Prostate gland (tissue), 2 donors: ENCODE measurements at regions not wholly inside any gene's neighbourhood (a gene's known extent, or its start where the extent isn't known, plus 50 kb on each side); places are given as distances from the start of the nearest gene placed in this dataset.

Experiments
- POLR2AphosphoS5 ChIP-seq: sonication (generic); formaldehyde crosslinking; IDR thresholded peaks from one replicate; pipeline ENCODE4 v1.6.1; 2017; ENCODE audit warnings: antibody characterized with exemption
- TF ChIP-seq, protein P1 (sequence below), 4 experiments: fragments of 200-600 bp in 2 of 4; fragments of 450-650 bp in 2 of 4; sonication (generic) in 2 of 4; IDR thresholded peaks; 1 replicate in 3 of 4; 2 replicates in 1 of 4; pipeline ENCODE4 v1.5.1; 2016 to 2019; ENCODE audit warnings: antibody characterized with exemption in 4 of 4, mild to moderate bottlenecking in 2 of 4, moderate library complexity in 2 of 4

DNA sequence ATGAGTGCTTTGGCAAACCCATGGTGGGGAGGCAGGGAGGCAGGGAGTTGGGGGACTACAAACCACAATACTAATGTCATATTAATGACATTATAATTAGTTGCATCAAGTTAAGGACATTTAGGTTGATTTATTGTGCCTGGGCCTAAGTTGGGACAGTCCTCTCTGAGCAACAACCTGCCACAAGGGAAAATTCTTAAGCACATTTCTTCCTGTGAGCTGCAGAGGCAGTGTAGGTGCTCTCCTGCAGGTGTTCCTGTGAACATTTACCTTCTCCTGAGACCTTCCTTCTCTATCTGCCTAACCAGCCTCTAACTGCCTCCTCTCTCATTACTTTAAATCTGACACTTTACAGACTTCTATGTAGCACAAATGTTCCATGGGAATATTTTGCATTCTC lies 1830.0 kb upstream of the AGA start:
- TF ChIP-seq POLR2AphosphoS5, result no peak
- TF ChIP-seq, protein P1, sequence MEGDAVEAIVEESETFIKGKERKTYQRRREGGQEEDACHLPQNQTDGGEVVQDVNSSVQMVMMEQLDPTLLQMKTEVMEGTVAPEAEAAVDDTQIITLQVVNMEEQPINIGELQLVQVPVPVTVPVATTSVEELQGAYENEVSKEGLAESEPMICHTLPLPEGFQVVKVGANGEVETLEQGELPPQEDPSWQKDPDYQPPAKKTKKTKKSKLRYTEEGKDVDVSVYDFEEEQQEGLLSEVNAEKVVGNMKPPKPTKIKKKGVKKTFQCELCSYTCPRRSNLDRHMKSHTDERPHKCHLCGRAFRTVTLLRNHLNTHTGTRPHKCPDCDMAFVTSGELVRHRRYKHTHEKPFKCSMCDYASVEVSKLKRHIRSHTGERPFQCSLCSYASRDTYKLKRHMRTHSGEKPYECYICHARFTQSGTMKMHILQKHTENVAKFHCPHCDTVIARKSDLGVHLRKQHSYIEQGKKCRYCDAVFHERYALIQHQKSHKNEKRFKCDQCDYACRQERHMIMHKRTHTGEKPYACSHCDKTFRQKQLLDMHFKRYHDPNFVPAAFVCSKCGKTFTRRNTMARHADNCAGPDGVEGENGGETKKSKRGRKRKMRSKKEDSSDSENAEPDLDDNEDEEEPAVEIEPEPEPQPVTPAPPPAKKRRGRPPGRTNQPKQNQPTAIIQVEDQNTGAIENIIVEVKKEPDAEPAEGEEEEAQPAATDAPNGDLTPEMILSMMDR (IDR thresholded peaks at IDR 0.05), result no peak
